Frontal cortex (tissue), 3 donors: ENCODE measurements at regions not wholly inside any gene's neighbourhood (a gene's known extent, or its start where the extent isn't known, plus 50 kb on each side); places are given as distances from the start of the nearest gene placed in this dataset.

Source experiments
- DNase-seq, 2 donors: peaks; one replicate each; pipeline ENCODE4 v3.0.0; 2012; ENCODE audit warnings: low spot score in 2 of 2
- FAIRE-seq: peaks from 2 replicates; lab custom pipeline; 2012; peaks lifted over from hg19 to GRCh38; lab: Jason Lieb, UNC
- donor health status: control.
- donor health status: control.
- donor health status: control.

GRCh38 chr12:102543494-102544485 lies 63.4 kb upstream of the IGF1 start:
- FAIRE-seq (no peak), DNase-seq (no peak)

- no peak for DNase-seq
- FAIRE-seq, result no peak
Measured at GRCh38 chr12:102542816-102543440, 62.6 kb upstream of the IGF1 start.

- FAIRE-seq, result no peak
Measured at GRCh38 chr12:102540815-102541385, 60.5 kb upstream of the IGF1 start.

GRCh38 chr12:102539651-102540553 lies 59.5 kb upstream of the IGF1 start:
- FAIRE-seq, result no peak
- no peak for DNase-seq

More at GRCh38 chr12:102540815-102541385, 60.5 kb upstream of the IGF1 start:
- no peak for DNase-seq

- FAIRE-seq (no peak), DNase-seq (no peak)
Measured at GRCh38 chr12:102535306-102535705, 54.9 kb upstream of the IGF1 start.

GRCh38 chr12:102534899-102535298 lies 54.5 kb upstream of the IGF1 start:
- DNase-seq (no peak), FAIRE-seq (no peak)

GRCh38 chr12:102533483-102534215 lies 53.3 kb upstream of the IGF1 start:
- no peak for DNase-seq
- no peak for FAIRE-seq
